Fibroblast of lung (primary cell): ENCODE measurements at regions not wholly inside any gene's neighbourhood (a gene's known extent, or its start where the extent isn't known, plus 50 kb on each side); places are given as distances from the start of the nearest gene placed in this dataset.

ENCODE experiments used
- DNase-seq, 2 donors: peaks; one replicate each; pipeline versions ENCODE4 v3.0.0 to v3.0.0-alpha.2; 2010; ENCODE audit warnings: low read depth in 2 of 2
- H2AFZ ChIP-seq: 2 replicates; pipeline ENCODE4 v1.5.1; 2012; ENCODE audit warnings: low read length, control low read depth, inconsistent platforms
- H3K27ac ChIP-seq: 2 replicates; pipeline ENCODE4 v1.5.1; 2011; ENCODE audit warnings: low read length, control low read depth; ENCODE audit not compliant: insufficient read depth
- H3K27me3 ChIP-seq: 2 replicates; pipeline ENCODE4 v1.5.1; 2011; ENCODE audit warnings: mild to moderate bottlenecking, low read length; ENCODE audit not compliant: control insufficient read depth, insufficient read depth
- H3K36me3 ChIP-seq: 2 replicates; pipeline ENCODE4 v1.5.1; 2011; ENCODE audit warnings: low read length; ENCODE audit not compliant: control insufficient read depth, insufficient read depth
- H3K4me1 ChIP-seq: 2 replicates; pipeline ENCODE4 v1.5.1; 2011; ENCODE audit warnings: low read length; ENCODE audit not compliant: control insufficient read depth, insufficient read depth; ENCODE audit errors: extremely low read depth
- H3K4me2 ChIP-seq: 2 replicates; pipeline ENCODE4 v1.5.1; 2011; ENCODE audit warnings: low read length, control low read depth; ENCODE audit not compliant: insufficient read depth; ENCODE audit errors: extremely low read depth
- H3K4me3 ChIP-seq, 4 experiments: fragments of 200-600 bp in 1 of 4; sonication (generic) in 1 of 4; replicated peaks in 1 of 4; 2 replicates each; pipeline ENCODE4 v1.5.1; 2011 to 2016; ENCODE audit warnings: low read length in 4 of 4, low read depth in 3 of 4, mild to moderate bottlenecking in 3 of 4, control low read depth in 2 of 4, inconsistent platforms in 1 of 4, mixed read lengths in 1 of 4; ENCODE audit not compliant: insufficient read depth in 1 of 4; ENCODE audit errors: control extremely low read depth in 1 of 4
- H3K79me2 ChIP-seq: 2 replicates; pipeline ENCODE4 v1.5.1; 2012; ENCODE audit warnings: mild to moderate bottlenecking, low read length, inconsistent platforms; ENCODE audit not compliant: control insufficient read depth, insufficient read depth
- H3K9ac ChIP-seq: 2 replicates; pipeline ENCODE4 v1.5.1; 2011; ENCODE audit warnings: mild to moderate bottlenecking, low read length, control low read depth; ENCODE audit not compliant: insufficient read depth
- H3K9me3 ChIP-seq: 2 replicates; pipeline ENCODE4 v1.5.1; 2012; ENCODE audit warnings: low read depth, low read length; ENCODE audit not compliant: control insufficient read depth, insufficient read depth
- H4K20me1 ChIP-seq: 2 replicates; pipeline ENCODE4 v1.5.1; 2011; ENCODE audit warnings: low read length; ENCODE audit not compliant: control insufficient read depth, insufficient read depth; ENCODE audit errors: extremely low read depth
- EZH2 ChIP-seq: IDR thresholded peaks from 2 replicates; pipeline ENCODE4 v1.5.1; 2012; ENCODE audit warnings: low read length, control low read depth, mild to moderate bottlenecking; ENCODE audit errors: missing control alignments
- TF ChIP-seq, protein P1 (sequence below), 2 donors: IDR thresholded peaks in 1 of 2; conservative IDR thresholded peaks in 1 of 2; 1 replicate in 1 of 2; 2 replicates in 1 of 2; pipeline ENCODE4 v1.5.1; 2011 to 2012; ENCODE audit warnings: low read length in 2 of 2, control low read depth in 1 of 2, inconsistent platforms in 1 of 2, low read depth in 1 of 2, mild to moderate bottlenecking in 1 of 2

DNA sequence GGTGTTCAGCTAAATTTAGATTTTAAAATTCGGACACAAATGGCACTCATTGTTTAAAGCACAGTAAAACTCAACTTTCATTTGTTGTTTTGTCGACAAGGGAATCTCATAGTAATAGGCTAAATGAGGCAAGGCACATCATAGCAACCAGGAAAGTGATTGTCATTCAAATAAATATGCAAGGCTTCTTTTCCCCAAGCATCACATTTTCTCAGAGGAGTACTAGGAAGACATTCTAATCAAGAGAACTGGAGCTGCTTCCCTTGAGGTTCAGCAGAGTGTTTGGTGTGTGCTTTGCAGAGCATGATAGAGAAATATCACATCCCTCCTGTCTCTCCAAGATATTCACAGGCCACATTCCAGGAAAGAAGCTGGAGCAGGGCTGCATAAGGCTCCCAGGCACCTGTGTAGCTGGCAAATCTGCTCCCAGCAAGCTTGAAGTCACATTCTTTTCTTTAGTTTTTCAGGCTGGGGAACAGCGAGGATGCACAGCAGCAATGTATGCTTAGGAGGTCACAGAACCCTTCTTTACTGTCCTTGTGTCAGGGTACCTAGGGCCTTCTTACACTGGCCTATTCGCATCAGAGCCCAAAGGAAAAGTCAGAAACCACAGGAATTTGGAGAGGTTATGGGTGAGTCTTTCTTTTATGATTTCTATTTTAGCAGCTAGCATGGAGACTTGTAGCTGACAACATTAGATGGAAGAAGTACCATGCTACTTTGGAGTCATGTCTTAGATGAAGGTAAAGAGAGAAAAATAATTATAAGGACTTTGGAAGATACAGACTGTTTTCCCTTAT is 95.9 kb upstream of the HDAC9 start:
- Histone ChIP-seq H3K79me2 (no peaks in the 10 kb centered on the region), H2AFZ (no peak overlapping the region), H3K4me2 (no peak overlapping the region), H3K36me3 (no peaks in the 10 kb centered on the region), H4K20me1 (no peaks in the 10 kb centered on the region), H3K27ac (no peak overlapping the region), H3K4me1 (peaks cover 2% of the 10 kb centered on the region), H3K9me3 (no peaks in the 10 kb centered on the region), H3K4me3 (no peak overlapping the region), H3K9ac (no peak overlapping the region), H3K27me3 (no peaks in the 10 kb centered on the region)
- no peak for TF ChIP-seq EZH2
- TF ChIP-seq, protein P1, sequence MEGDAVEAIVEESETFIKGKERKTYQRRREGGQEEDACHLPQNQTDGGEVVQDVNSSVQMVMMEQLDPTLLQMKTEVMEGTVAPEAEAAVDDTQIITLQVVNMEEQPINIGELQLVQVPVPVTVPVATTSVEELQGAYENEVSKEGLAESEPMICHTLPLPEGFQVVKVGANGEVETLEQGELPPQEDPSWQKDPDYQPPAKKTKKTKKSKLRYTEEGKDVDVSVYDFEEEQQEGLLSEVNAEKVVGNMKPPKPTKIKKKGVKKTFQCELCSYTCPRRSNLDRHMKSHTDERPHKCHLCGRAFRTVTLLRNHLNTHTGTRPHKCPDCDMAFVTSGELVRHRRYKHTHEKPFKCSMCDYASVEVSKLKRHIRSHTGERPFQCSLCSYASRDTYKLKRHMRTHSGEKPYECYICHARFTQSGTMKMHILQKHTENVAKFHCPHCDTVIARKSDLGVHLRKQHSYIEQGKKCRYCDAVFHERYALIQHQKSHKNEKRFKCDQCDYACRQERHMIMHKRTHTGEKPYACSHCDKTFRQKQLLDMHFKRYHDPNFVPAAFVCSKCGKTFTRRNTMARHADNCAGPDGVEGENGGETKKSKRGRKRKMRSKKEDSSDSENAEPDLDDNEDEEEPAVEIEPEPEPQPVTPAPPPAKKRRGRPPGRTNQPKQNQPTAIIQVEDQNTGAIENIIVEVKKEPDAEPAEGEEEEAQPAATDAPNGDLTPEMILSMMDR (conservative IDR thresholded peaks at IDR 0.05 in 1 of 2, IDR thresholded peaks at IDR 0.05 in 1 of 2; ENCODE audit: low read depth in 1 of 2, low read length in 2 of 2) = no peak
- peak in 1 of 2 donors; percentile 45 for DNase-seq

DNA sequence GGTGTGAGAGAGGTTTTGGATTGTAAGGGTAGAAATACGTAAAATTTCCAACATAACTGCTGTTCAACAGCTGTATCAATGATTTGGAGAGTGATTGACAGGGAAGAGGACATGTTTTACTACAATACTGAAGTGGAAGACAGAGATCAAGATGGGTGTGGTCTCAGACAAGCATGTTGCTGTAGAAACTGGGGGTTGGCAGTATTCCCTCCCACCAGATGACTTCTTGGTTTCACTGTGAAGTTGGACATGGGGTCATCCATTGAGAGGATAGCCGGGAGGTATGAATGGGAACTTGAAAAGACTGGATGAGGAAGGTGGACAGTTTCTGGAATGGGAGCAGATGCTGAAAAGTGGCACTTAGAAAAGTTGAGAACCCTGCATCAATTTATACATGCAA is 95.3 kb upstream of the HDAC9 start:
- no peak overlapping the region for H2AFZ ChIP-seq

DNA sequence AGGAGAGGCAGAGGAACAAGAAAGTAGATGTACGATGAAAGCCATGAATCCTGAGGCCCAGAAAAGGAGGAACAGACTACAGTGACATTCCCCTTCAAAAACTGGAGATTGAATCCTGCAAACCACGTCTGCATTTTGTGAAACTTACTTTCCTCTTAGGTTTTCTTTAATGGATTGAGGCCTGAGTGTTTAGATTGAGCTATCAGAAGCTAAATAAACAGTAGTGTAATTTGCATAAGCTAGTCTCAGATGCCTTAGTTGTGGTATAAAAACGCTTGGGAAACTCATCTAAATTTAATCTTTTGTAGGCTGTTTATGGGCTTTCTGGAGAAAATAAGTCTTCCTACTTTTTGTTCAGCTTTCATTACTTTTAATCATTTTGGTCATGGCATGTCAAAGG is 94.8 kb upstream of the HDAC9 start:
- Histone ChIP-seq H2AFZ (no peak overlapping the region), H3K9me3 (no peaks in the 10 kb centered on the region), H3K9ac (no peak overlapping the region), H3K4me1 (peaks cover 2% of the 10 kb centered on the region), H3K79me2 (no peaks in the 10 kb centered on the region), H3K27me3 (no peaks in the 10 kb centered on the region), H3K36me3 (no peaks in the 10 kb centered on the region), H3K4me2 (no peak overlapping the region), H3K27ac (no peak overlapping the region), H4K20me1 (no peaks in the 10 kb centered on the region), H3K4me3 (no peak overlapping the region)
- no peak for TF ChIP-seq EZH2
- TF ChIP-seq, protein P1 (conservative IDR thresholded peaks at IDR 0.05 in 1 of 2, IDR thresholded peaks at IDR 0.05 in 1 of 2; ENCODE audit: low read depth in 1 of 2, low read length in 2 of 2) = no peak
- peak; percentile 20 to 37 for DNase-seq

More for the DNA sequence above, 95.3 kb upstream of the HDAC9 start:
- peaks cover 2% of the 10 kb centered on the region for H3K4me1 ChIP-seq
- DNase-seq = peak; percentile 19 to 27
- no peaks in the 10 kb centered on the region for H4K20me1 ChIP-seq
- no peak overlapping the region for H3K27ac ChIP-seq
- no peak overlapping the region for H3K4me2 ChIP-seq
- no peak overlapping the region for H3K9ac ChIP-seq
- no peaks in the 10 kb centered on the region for H3K27me3 ChIP-seq
- H3K4me3 ChIP-seq = no peak overlapping the region
- TF ChIP-seq, protein P1 (conservative IDR thresholded peaks at IDR 0.05 in 1 of 2, IDR thresholded peaks at IDR 0.05 in 1 of 2; ENCODE audit: low read depth in 1 of 2, low read length in 2 of 2) = no peak
- H3K36me3 ChIP-seq = no peaks in the 10 kb centered on the region
- no peaks in the 10 kb centered on the region for H3K79me2 ChIP-seq
- no peaks in the 10 kb centered on the region for H3K9me3 ChIP-seq
